ENCODE measurements at regions not wholly inside any gene's neighbourhood (a gene's known extent, or its start where the extent isn't known, plus 50 kb on each side); places are given as distances from the start of the nearest gene placed in this dataset.
"Not testable (repeated sequence)": the region's sequence is repeated elsewhere in the genome, so short reads cannot be mapped to it uniquely, and the experiment has no call there.

DNA sequence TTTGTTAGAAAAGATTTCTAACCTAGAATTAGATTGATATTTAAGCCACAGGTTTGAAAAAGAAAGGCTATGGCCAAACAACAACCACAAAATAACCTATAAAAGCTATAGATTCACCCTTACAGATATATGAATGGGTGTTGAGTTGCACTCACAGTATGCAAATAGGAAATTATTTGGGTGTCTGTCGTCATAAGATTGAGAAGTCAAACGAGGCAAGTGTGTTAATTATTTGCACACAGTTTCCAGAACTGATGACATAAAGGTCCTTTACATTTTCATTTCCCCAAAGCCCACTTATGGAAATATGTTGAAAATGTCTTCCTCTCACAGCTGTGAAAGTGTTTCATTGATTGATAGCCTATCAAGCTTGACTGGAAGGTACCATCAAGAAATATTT, 101.2 kb upstream of the CXCL13 start:
- no peaks in the 10 kb centered on the region for H3K4me1 ChIP-seq (ENCODE audit: control insufficient read depth in 2 of 2, insufficient read depth in 2 of 2, low read length in 2 of 2)
- POLR2A ChIA-PET = no interaction called here
- H3K36me3 Mint-ChIP-seq = no peaks in the 10 kb centered on the region
- H3K27me3 ChIP-seq (ENCODE audit: control insufficient read depth in 2 of 2, insufficient read depth in 2 of 2, low read length in 2 of 2) = no peaks in the 10 kb centered on the region
- intact Hi-C loops (cut with micrococcal nuclease) = no loop called here
- DNase-seq (no peak), ATAC-seq (no peak)
- H3K27ac ChIP-seq (ENCODE audit: low read depth, low read length) = no peak overlapping the region
- H3K36me3 ChIP-seq (ENCODE audit: control insufficient read depth in 2 of 3, insufficient read depth in 3 of 3, low read length in 3 of 3) = no peaks in the 10 kb centered on the region
- no peak overlapping the region for H3K4me3 Mint-ChIP-seq
- H3K9me3 ChIP-seq (ENCODE audit: control insufficient read depth in 2 of 3, low read length in 3 of 3) = no peaks in the 10 kb centered on the region
- no peak overlapping the region for H3K4me3 ChIP-seq (ENCODE audit: low read length)
- H3K4me1 Mint-ChIP-seq = no peaks in the 10 kb centered on the region
- peaks cover 0 to 4% (median 0%) of the 10 kb centered on the region in 11 donors for H3K9me3 Mint-ChIP-seq
- peaks cover 3 to 11% (median 10%) of the 10 kb centered on the region in 5 donors for H3K27me3 Mint-ChIP-seq
- CTCF ChIA-PET = interaction anchor here (0.6 kb wide), 1 partner anchor 533 kb away, joined by 3 read pairs; no protein-coding TSS in a partner anchor
- H3K27ac Mint-ChIP-seq = no peak overlapping the region

DNA sequence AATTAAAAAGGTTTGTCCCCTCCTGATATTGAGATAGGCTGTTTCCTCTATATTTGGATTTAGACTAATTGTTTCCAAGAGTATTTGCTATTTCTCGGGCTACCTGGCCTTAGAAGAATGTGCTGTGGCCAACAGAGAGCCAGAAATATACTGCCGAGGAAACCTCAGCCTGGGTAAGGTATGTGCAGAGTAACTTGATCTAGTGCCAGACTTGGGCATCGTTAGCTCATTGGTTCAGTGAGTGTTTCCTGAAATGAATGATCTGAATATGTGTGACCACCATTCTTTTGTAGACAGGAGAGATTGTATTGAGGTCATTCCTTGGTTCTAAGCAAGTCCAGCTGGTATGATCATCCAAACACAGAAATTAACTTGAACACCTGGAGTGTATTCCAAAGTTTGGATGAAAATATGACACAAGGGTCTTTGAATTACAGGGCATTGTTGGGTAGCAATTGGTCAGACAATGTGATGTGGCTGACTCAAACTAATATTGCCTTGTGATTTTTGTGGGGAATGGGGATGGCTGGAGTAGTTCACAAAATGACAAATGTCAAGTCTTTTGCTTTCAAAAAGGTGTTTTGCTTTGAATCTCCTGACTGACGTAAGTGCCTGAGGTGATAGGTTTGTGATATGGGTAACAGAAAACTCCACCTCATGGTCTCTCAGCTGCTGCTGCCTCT, 100.2 kb upstream of the CXCL13 start:
- H3K36me3 Mint-ChIP-seq = no peaks in the 10 kb centered on the region
- Histone ChIP-seq H3K4me3 (ENCODE audit: low read length) (no peak overlapping the region), H3K4me1 (ENCODE audit: control insufficient read depth in 2 of 2, insufficient read depth in 2 of 2, low read length in 2 of 2) (no peaks in the 10 kb centered on the region), H3K36me3 (ENCODE audit: control insufficient read depth in 2 of 3, insufficient read depth in 3 of 3, low read length in 3 of 3) (no peaks in the 10 kb centered on the region), H3K9me3 (ENCODE audit: control insufficient read depth in 2 of 3, low read length in 3 of 3) (no peaks in the 10 kb centered on the region), H3K27me3 (ENCODE audit: control insufficient read depth in 2 of 2, insufficient read depth in 2 of 2, low read length in 2 of 2) (no peaks in the 10 kb centered on the region), H3K27ac (ENCODE audit: low read depth, low read length) (no peak overlapping the region)
- ChIA-PET CTCF (no interaction called here), POLR2A (no interaction called here)
- intact Hi-C loops (cut with micrococcal nuclease) = no loop called here
- ATAC-seq (no peak), DNase-seq (no peak)
- H3K9me3 Mint-ChIP-seq = peaks cover 0 to 4% (median 0%) of the 10 kb centered on the region in 11 donors
- H3K4me3 Mint-ChIP-seq = no peak overlapping the region
- no peaks in the 10 kb centered on the region for H3K4me1 Mint-ChIP-seq
- H3K27me3 Mint-ChIP-seq = peaks cover 3 to 7% (median 7%) of the 10 kb centered on the region in 5 donors
- H3K27ac Mint-ChIP-seq = no peak overlapping the region

DNA sequence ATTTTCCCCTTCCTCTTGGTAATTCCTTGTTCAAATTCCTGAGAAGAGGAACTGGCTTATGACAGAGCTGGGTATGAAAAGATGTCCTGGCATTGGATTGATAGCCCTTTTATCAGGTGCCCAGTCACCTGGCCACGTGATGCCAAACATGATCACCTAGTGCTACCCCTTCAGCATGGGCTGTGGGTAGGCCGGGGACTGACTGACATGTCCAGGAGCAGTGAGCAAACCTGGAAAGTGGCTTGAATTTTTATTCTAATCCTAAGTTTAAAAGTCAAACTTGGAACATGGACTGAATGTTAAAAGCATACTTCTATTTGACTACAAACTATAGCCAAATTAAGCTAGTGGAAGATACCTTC, 99.7 kb upstream of the CXCL13 start:
- Mint-ChIP-seq H3K27ac (no peak overlapping the region), H3K9me3 (peaks cover 0 to 4% (median 0%) of the 10 kb centered on the region in 11 donors), H3K4me3 (no peak overlapping the region), H3K36me3 (no peaks in the 10 kb centered on the region), H3K27me3 (peaks cover 3 to 7% (median 7%) of the 10 kb centered on the region in 5 donors), H3K4me1 (no peaks in the 10 kb centered on the region)
- H3K4me3 ChIP-seq (ENCODE audit: low read length) = no peak overlapping the region
- no peaks in the 10 kb centered on the region for H3K4me1 ChIP-seq (ENCODE audit: control insufficient read depth in 2 of 2, insufficient read depth in 2 of 2, low read length in 2 of 2)
- ChIA-PET POLR2A (no interaction called here), CTCF (no interaction called here)
- no peak for ATAC-seq
- intact Hi-C loops (cut with micrococcal nuclease) = no loop called here
- H3K27ac ChIP-seq (ENCODE audit: low read depth, low read length) = no peak overlapping the region
- no peaks in the 10 kb centered on the region for H3K27me3 ChIP-seq (ENCODE audit: control insufficient read depth in 2 of 2, insufficient read depth in 2 of 2, low read length in 2 of 2)
- H3K9me3 ChIP-seq (ENCODE audit: control insufficient read depth in 2 of 3, low read length in 3 of 3) = no peaks in the 10 kb centered on the region
- no peaks in the 10 kb centered on the region for H3K36me3 ChIP-seq (ENCODE audit: control insufficient read depth in 2 of 3, insufficient read depth in 3 of 3, low read length in 3 of 3)
- DNase-seq = no peak

DNA sequence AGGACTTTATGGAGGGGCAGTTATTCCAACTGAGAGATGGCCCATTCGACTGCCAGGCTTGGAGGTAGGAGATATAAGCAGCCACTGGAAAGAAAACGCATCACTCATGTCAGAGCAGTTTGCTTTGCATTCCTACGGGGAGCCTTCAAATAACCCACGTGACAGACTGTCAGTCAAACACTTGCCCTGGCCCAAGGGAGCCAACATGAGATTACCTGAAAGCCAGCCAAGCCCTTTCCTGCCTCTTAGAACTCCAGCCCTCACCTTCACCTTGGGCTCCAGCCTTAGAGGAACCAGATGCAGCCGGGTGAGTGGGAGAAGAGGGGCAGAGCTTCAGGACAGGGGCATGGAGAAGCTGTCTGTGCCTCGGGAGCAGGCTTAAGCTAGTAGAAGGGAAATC, 95.3 kb upstream of the CXCL13 start:
- Mint-ChIP-seq H3K9me3 (peaks cover 0 to 5% (median 0%) of the 10 kb centered on the region in 11 donors), H3K4me3 (no peak overlapping the region), H3K36me3 (no peaks in the 10 kb centered on the region), H3K4me1 (no peaks in the 10 kb centered on the region), H3K27me3 (peaks cover 0 to 3% (median 0%) of the 10 kb centered on the region in 5 donors), H3K27ac (no peak overlapping the region)
- no peak for DNase-seq
- intact Hi-C loops (cut with micrococcal nuclease) = no loop called here
- Histone ChIP-seq H3K4me3 (ENCODE audit: low read length) (no peak overlapping the region), H3K36me3 (ENCODE audit: control insufficient read depth in 2 of 3, insufficient read depth in 3 of 3, low read length in 3 of 3) (no peaks in the 10 kb centered on the region), H3K27ac (ENCODE audit: low read depth, low read length) (no peak overlapping the region), H3K4me1 (ENCODE audit: control insufficient read depth in 2 of 2, insufficient read depth in 2 of 2, low read length in 2 of 2) (no peaks in the 10 kb centered on the region), H3K27me3 (ENCODE audit: control insufficient read depth in 2 of 2, insufficient read depth in 2 of 2, low read length in 2 of 2) (no peaks in the 10 kb centered on the region), H3K9me3 (ENCODE audit: control insufficient read depth in 2 of 3, low read length in 3 of 3) (no peaks in the 10 kb centered on the region)
- POLR2A ChIA-PET = no interaction called here
- CTCF ChIA-PET = no interaction called here
- ATAC-seq = no peak

DNA sequence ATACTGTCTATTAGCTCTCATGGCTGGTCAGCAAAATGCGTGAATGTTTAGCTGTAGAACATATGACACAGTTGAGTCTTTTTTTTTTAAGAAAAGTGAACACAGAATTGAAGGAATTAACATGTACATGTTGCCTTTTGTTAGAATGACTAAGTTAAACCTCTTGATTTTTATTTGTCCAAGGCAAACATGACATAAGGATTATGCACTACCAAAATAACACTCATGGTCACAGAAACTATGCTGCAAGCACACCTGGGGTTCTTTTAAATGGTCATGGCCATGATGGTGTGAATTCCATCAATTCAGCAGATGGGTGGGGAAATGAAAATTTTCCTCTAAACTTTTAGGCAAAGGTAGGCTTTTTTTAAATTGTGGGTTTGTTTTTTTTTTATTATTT, 80.1 kb upstream of the CXCL13 start:
- Mint-ChIP-seq H3K27ac (no peak overlapping the region), H3K9me3 (peaks cover 0 to 13% (median 3%) of the 10 kb centered on the region in 11 donors), H3K27me3 (peaks cover 7 to 30% (median 26%) of the 10 kb centered on the region in 5 donors), H3K36me3 (no peaks in the 10 kb centered on the region), H3K4me1 (no peaks in the 10 kb centered on the region), H3K4me3 (no peak overlapping the region)
- ATAC-seq = no peak
- Histone ChIP-seq H3K9me3 (ENCODE audit: control insufficient read depth in 2 of 3, low read length in 3 of 3) (no peaks in the 10 kb centered on the region), H3K4me1 (ENCODE audit: control insufficient read depth in 2 of 2, insufficient read depth in 2 of 2, low read length in 2 of 2) (no peaks in the 10 kb centered on the region), H3K27ac (ENCODE audit: low read depth, low read length) (no peak overlapping the region), H3K36me3 (ENCODE audit: control insufficient read depth in 2 of 3, insufficient read depth in 3 of 3, low read length in 3 of 3) (no peaks in the 10 kb centered on the region), H3K27me3 (ENCODE audit: control insufficient read depth in 2 of 2, insufficient read depth in 2 of 2, low read length in 2 of 2) (no peaks in the 10 kb centered on the region), H3K4me3 (ENCODE audit: low read length) (no peak overlapping the region)
- intact Hi-C loops (cut with micrococcal nuclease) = no loop called here
- ChIA-PET POLR2A (no interaction called here), CTCF (no interaction called here)
- DNase-seq = no peak

DNA sequence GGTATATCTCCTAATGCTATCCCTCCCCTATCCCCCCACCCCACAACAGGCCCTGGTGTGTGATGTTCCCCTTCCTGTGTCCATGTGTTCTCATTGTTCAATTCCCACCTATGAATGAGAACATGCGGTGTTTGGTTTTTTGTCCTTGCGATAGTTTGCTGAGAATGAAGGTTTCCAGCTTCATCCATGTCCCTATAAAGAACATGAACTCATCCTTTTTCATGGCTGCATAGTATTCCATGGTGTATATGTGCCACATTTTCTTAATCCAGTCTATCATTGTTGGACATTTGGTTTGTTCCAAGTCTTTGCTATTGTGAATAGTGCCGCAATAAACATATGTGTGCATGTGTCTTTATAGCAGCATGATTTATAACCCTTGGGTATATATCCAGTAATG, 77.7 kb upstream of the CXCL13 start:
- H3K4me3 Mint-ChIP-seq; ATAC-seq; H3K4me3 ChIP-seq (ENCODE audit: low read length); H3K9me3 ChIP-seq (ENCODE audit: control insufficient read depth in 2 of 3, low read length in 3 of 3); H3K4me1 ChIP-seq (ENCODE audit: control insufficient read depth in 2 of 2, insufficient read depth in 2 of 2, low read length in 2 of 2); H3K27ac Mint-ChIP-seq; H3K27me3 ChIP-seq (ENCODE audit: control insufficient read depth in 2 of 2, insufficient read depth in 2 of 2, low read length in 2 of 2); H3K4me1 Mint-ChIP-seq; POLR2A ChIA-PET; CTCF ChIA-PET; H3K36me3 Mint-ChIP-seq; intact Hi-C loops (cut with micrococcal nuclease); DNase-seq; H3K27ac ChIP-seq (ENCODE audit: low read depth, low read length); H3K36me3 ChIP-seq (ENCODE audit: control insufficient read depth in 2 of 3, insufficient read depth in 3 of 3, low read length in 3 of 3): not testable (repeated sequence)
- peaks cover 0 to 30% (median 23%) of the 10 kb centered on the region in 5 donors for H3K27me3 Mint-ChIP-seq
- peaks cover 0 to 15% (median 5%) of the 10 kb centered on the region in 11 donors for H3K9me3 Mint-ChIP-seq

DNA sequence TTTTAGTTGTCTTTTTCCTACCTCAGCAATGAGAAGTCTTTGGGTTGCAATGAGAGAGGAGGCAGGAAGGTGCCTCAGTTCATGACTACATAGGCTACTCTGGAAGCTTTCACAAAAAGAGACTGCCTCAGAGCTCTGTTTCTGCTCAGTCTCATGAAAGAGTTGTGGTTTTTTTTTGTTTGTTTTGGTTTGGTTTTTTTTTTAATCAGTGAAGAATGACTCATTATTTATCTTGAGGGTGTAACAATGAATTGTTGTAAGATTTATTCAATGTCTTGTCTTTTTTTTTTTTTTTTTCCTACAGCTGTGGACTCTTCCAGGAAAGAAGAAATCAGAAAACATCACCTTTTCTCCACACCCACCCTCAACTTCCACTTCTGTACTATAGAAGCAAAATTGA, 67.5 kb upstream of the CXCL13 start:
- POLR2A ChIA-PET = no interaction called here
- H3K27ac Mint-ChIP-seq = peak overlapping the region in 1 of 9 donors; percentile 40

More for the DNA sequence above, 67.5 kb upstream of the CXCL13 start:
- Mint-ChIP-seq H3K4me3 (no peak overlapping the region), H3K27me3 (peaks cover 6 to 29% (median 16%) of the 10 kb centered on the region in 5 donors), H3K4me1 (peaks cover 0 to 19% (median 0%) of the 10 kb centered on the region in 7 donors), H3K9me3 (peaks cover 4 to 25% (median 9%) of the 10 kb centered on the region in 11 donors), H3K36me3 (peaks cover 0 to 7% (median 4%) of the 10 kb centered on the region in 5 donors)
- no peaks in the 10 kb centered on the region for H3K9me3 ChIP-seq (ENCODE audit: control insufficient read depth in 2 of 3, low read length in 3 of 3)
- no peaks in the 10 kb centered on the region for H3K36me3 ChIP-seq (ENCODE audit: control insufficient read depth in 2 of 3, insufficient read depth in 3 of 3, low read length in 3 of 3)
- intact Hi-C loops (cut with micrococcal nuclease) = loop anchor here in 1 of 2 donors (1.0 kb wide), 1 partner anchor 49 kb away; no protein-coding TSS in a partner anchor
- no peaks in the 10 kb centered on the region for H3K4me1 ChIP-seq (ENCODE audit: control insufficient read depth in 2 of 2, insufficient read depth in 2 of 2, low read length in 2 of 2)
- DNase-seq (no peak), ATAC-seq (no peak)
- CTCF ChIA-PET = no interaction called here
- no peak overlapping the region for H3K27ac ChIP-seq (ENCODE audit: low read depth, low read length)
- no peaks in the 10 kb centered on the region for H3K27me3 ChIP-seq (ENCODE audit: control insufficient read depth in 2 of 2, insufficient read depth in 2 of 2, low read length in 2 of 2)
- no peak overlapping the region for H3K4me3 ChIP-seq (ENCODE audit: low read length)
